ENCODE measurements at regions not wholly inside any gene's neighbourhood (a gene's known extent, or its start where the extent isn't known, plus 50 kb on each side); places are given as distances from the start of the nearest gene placed in this dataset.

GRCh38 chrX:110440016-110440805 is 81.6 kb downstream of the RTL9 start:
- Histone ChIP-seq H3K27me3 (no peaks in the 10 kb centered on the region), H3K4me1 (no peaks in the 10 kb centered on the region), H3K4me3 (no peak overlapping the region), H3K27ac (no peak overlapping the region), H3K9me3 (no peaks in the 10 kb centered on the region), H3K36me3 (no peaks in the 10 kb centered on the region)
- no peak for DNase-seq
- intact Hi-C loops (cut with DNase I; ENCODE audit: low total_unique reads): no loop called here
- no peak for TF ChIP-seq POLR2A (IDR thresholded peaks at IDR 0.05)
- TF ChIP-seq, protein P1, sequence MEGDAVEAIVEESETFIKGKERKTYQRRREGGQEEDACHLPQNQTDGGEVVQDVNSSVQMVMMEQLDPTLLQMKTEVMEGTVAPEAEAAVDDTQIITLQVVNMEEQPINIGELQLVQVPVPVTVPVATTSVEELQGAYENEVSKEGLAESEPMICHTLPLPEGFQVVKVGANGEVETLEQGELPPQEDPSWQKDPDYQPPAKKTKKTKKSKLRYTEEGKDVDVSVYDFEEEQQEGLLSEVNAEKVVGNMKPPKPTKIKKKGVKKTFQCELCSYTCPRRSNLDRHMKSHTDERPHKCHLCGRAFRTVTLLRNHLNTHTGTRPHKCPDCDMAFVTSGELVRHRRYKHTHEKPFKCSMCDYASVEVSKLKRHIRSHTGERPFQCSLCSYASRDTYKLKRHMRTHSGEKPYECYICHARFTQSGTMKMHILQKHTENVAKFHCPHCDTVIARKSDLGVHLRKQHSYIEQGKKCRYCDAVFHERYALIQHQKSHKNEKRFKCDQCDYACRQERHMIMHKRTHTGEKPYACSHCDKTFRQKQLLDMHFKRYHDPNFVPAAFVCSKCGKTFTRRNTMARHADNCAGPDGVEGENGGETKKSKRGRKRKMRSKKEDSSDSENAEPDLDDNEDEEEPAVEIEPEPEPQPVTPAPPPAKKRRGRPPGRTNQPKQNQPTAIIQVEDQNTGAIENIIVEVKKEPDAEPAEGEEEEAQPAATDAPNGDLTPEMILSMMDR (IDR thresholded peaks at IDR 0.05): no peak

- H3K36me3 ChIP-seq: no peaks in the 10 kb centered on the region
- H3K27me3 ChIP-seq: no peaks in the 10 kb centered on the region
- TF ChIP-seq, protein P1 (IDR thresholded peaks at IDR 0.05): no peak
- TF ChIP-seq POLR2A (IDR thresholded peaks at IDR 0.05): no peak
- DNase-seq: no peak
- no peak overlapping the region for H3K4me3 ChIP-seq
- intact Hi-C loops (cut with DNase I; ENCODE audit: low total_unique reads): no loop called here
- no peak overlapping the region for H3K27ac ChIP-seq
- no peaks in the 10 kb centered on the region for H3K9me3 ChIP-seq
- H3K4me1 ChIP-seq: no peaks in the 10 kb centered on the region
These were observed 84.0 kb downstream of the RTL9 start for GRCh38 chrX:110442635-110443034.

DNA sequence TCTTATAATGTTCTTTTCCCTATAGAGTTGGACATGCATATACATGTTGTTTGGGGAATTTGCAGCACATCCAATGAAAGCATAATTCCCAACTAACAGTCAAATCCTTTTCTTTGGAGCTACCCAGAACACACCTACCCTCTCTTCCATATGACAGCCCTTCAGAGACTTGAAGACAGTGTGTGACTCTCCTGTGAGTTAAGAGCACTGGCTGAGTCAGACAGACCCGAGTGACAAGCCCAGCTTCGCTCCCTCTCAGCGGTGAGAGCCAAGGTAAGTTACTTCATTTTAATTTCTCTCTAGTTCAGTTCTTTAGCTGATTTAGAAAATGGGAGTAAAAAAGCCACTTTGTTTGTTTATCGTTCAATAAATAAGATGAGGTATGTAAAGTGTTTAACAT is 86.3 kb downstream of the RTL9 start:
- H3K27ac ChIP-seq: no peak overlapping the region
- H3K9me3 ChIP-seq: no peaks in the 10 kb centered on the region
- no peaks in the 10 kb centered on the region for H3K36me3 ChIP-seq
- H3K27me3 ChIP-seq: no peaks in the 10 kb centered on the region
- no peaks in the 10 kb centered on the region for H3K4me1 ChIP-seq
- TF ChIP-seq POLR2A (IDR thresholded peaks at IDR 0.05): no peak
- TF ChIP-seq, protein P1 (IDR thresholded peaks at IDR 0.05): no peak
- no peak for DNase-seq
- intact Hi-C loops (cut with DNase I; ENCODE audit: low total_unique reads): loop anchor here (5.0 kb wide), 1 partner anchor 402 kb away; no protein-coding TSS in a partner anchor
- H3K4me3 ChIP-seq: no peak overlapping the region

GRCh38 chrX:110448459-110448858 is 89.8 kb downstream of the RTL9 start:
- no peaks in the 10 kb centered on the region for H3K4me1 ChIP-seq
- no peak overlapping the region for H3K27ac ChIP-seq
- H3K36me3 ChIP-seq: no peaks in the 10 kb centered on the region
- H3K27me3 ChIP-seq: no peaks in the 10 kb centered on the region
- intact Hi-C loops (cut with DNase I; ENCODE audit: low total_unique reads): loop anchor here (5.0 kb wide), 1 partner anchor 399 kb away; no protein-coding TSS in a partner anchor
- DNase-seq: no peak
- TF ChIP-seq POLR2A (IDR thresholded peaks at IDR 0.05): no peak
- TF ChIP-seq, protein P1 (IDR thresholded peaks at IDR 0.05): no peak
- H3K4me3 ChIP-seq: no peak overlapping the region
- H3K9me3 ChIP-seq: no peaks in the 10 kb centered on the region

DNA sequence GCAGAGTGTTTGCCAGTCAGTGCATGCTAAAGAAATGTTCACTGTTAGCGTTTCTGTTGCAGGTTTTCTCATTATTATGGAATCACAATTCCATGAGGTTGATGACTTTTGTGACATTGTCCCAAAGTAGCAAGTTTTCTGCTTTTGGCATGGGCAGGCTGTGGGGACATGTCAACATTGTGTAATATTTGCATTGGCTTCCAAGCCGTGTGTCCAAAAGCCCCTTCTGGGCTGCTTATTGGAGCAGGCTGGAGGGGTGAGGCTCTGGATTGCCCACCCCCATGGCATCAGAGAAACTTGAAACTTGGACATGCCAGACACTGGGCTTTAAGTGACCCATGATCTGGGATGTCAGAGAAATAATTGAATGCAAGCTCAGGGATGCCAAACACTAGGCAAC is 90.7 kb downstream of the RTL9 start:
- intact Hi-C loops (cut with DNase I; ENCODE audit: low total_unique reads): loop anchor here (5.0 kb wide), 1 partner anchor 398 kb away; no protein-coding TSS in a partner anchor
- no peaks in the 10 kb centered on the region for H3K27me3 ChIP-seq

More for the DNA sequence above, 90.7 kb downstream of the RTL9 start:
- Histone ChIP-seq H3K36me3 (no peaks in the 10 kb centered on the region), H3K9me3 (no peaks in the 10 kb centered on the region), H3K27ac (no peak overlapping the region), H3K4me3 (no peak overlapping the region), H3K4me1 (no peaks in the 10 kb centered on the region)
- DNase-seq: no peak
- no peak for TF ChIP-seq POLR2A (IDR thresholded peaks at IDR 0.05)
- TF ChIP-seq, protein P1 (IDR thresholded peaks at IDR 0.05): no peak

All from uterus (tissue), 3 donors.